Stimulated activated naive B cell treated with anti-CD40 and anti-IgM and Interleukin-4, amounts not matched to agents 10 μg/mL and 1 μg/mL and 100 μg/mL, for 72 hours (primary cell): ENCODE measurements at regions not wholly inside any gene's neighbourhood (a gene's known extent, or its start where the extent isn't known, plus 50 kb on each side); places are given as distances from the start of the nearest gene placed in this dataset.

Experiments
- ATAC-seq, 2 donors: fragments of 150-1000 bp; cut with Tn5 transposase; replicated peaks; 2 replicates each; pipeline ENCODE4 v1.10.0; 2021; ENCODE audit warnings: moderate library complexity in 1 of 2
- DNase-seq: peaks from one replicate; pipeline ENCODE4 v3.0.0; 2021
- H3K27ac Mint-ChIP-seq: one replicate; pipeline ENCODE4 v1.8.0; 2022; ENCODE audit warnings: mild to moderate bottlenecking, mixed read lengths
- H3K27me3 Mint-ChIP-seq, 2 donors: one replicate each; pipeline ENCODE4 v1.8.0; 2022; ENCODE audit warnings: mixed read lengths in 2 of 2
- H3K36me3 Mint-ChIP-seq, 2 donors: one replicate each; pipeline ENCODE4 v1.8.0; 2022; ENCODE audit warnings: mixed read lengths in 2 of 2, mild to moderate bottlenecking in 1 of 2
- H3K4me1 Mint-ChIP-seq, 2 donors: one replicate each; pipeline ENCODE4 v1.8.0; 2022; ENCODE audit warnings: mixed read lengths in 2 of 2, mild to moderate bottlenecking in 1 of 2
- H3K4me3 Mint-ChIP-seq, 2 donors: one replicate each; pipeline ENCODE4 v1.8.0; 2022; ENCODE audit warnings: mild to moderate bottlenecking in 2 of 2, mixed read lengths in 2 of 2, moderate library complexity in 1 of 2
- H3K9me3 Mint-ChIP-seq, 2 donors: one replicate each; pipeline ENCODE4 v1.8.0; 2022; ENCODE audit warnings: mixed read lengths in 2 of 2, mild to moderate bottlenecking in 1 of 2

- Mint-ChIP-seq H3K36me3 (no peaks in the 10 kb centered on the region), H3K9me3 (peaks cover 0 to 5% of the 10 kb centered on the region in 2 donors), H3K27me3 (no peaks in the 10 kb centered on the region), H3K4me1 (no peaks in the 10 kb centered on the region), H3K27ac (no peak overlapping the region), H3K4me3 (no peak overlapping the region)
- no peak for DNase-seq
- ATAC-seq: no peak
These were observed 708.5 kb upstream of the ID4 start for GRCh38 chr6:19128701-19129100.

- no peaks in the 10 kb centered on the region for H3K27me3 Mint-ChIP-seq
- no peaks in the 10 kb centered on the region for H3K4me1 Mint-ChIP-seq
- DNase-seq (no peak), ATAC-seq (no peak)
- no peaks in the 10 kb centered on the region for H3K36me3 Mint-ChIP-seq
- H3K9me3 Mint-ChIP-seq: peaks cover 3 to 4% of the 10 kb centered on the region in 2 donors
- H3K4me3 Mint-ChIP-seq: no peak overlapping the region
- H3K27ac Mint-ChIP-seq: no peak overlapping the region
These were observed 701.5 kb upstream of the ID4 start for GRCh38 chr6:19135706-19136105.

GRCh38 chr6:19137505-19137904, 699.7 kb upstream of the ID4 start:
- Mint-ChIP-seq H3K27ac (no peak overlapping the region), H3K4me3 (no peak overlapping the region), H3K27me3 (no peaks in the 10 kb centered on the region), H3K9me3 (peaks cover 0 to 4% of the 10 kb centered on the region in 2 donors), H3K4me1 (no peaks in the 10 kb centered on the region), H3K36me3 (no peaks in the 10 kb centered on the region)
- ATAC-seq: no peak
- DNase-seq: no peak

GRCh38 chr6:19142275-19142674, 694.9 kb upstream of the ID4 start:
- Mint-ChIP-seq H3K4me1 (no peaks in the 10 kb centered on the region), H3K27me3 (no peaks in the 10 kb centered on the region), H3K36me3 (no peaks in the 10 kb centered on the region), H3K4me3 (no peak overlapping the region), H3K9me3 (peaks cover 0 to 3% of the 10 kb centered on the region in 2 donors), H3K27ac (no peak overlapping the region)
- DNase-seq (no peak), ATAC-seq (no peak)

- no peak overlapping the region for H3K27ac Mint-ChIP-seq
- ATAC-seq (no peak), DNase-seq (no peak)
- H3K27me3 Mint-ChIP-seq: no peaks in the 10 kb centered on the region
- H3K36me3 Mint-ChIP-seq: no peaks in the 10 kb centered on the region
- H3K4me3 Mint-ChIP-seq: no peak overlapping the region
- no peaks in the 10 kb centered on the region for H3K4me1 Mint-ChIP-seq
- peaks cover 4 to 6% of the 10 kb centered on the region in 2 donors for H3K9me3 Mint-ChIP-seq
These were observed 686.9 kb upstream of the ID4 start for GRCh38 chr6:19150307-19150706.

GRCh38 chr6:19153270-19153980, 683.7 kb upstream of the ID4 start:
- ATAC-seq (no peak), DNase-seq (no peak)
- no peaks in the 10 kb centered on the region for H3K4me1 Mint-ChIP-seq
- H3K9me3 Mint-ChIP-seq: peaks cover 4 to 6% of the 10 kb centered on the region in 2 donors
- H3K27ac Mint-ChIP-seq: no peak overlapping the region
- H3K4me3 Mint-ChIP-seq: no peak overlapping the region
- H3K36me3 Mint-ChIP-seq: no peaks in the 10 kb centered on the region
- no peaks in the 10 kb centered on the region for H3K27me3 Mint-ChIP-seq

GRCh38 chr6:19153981-19154295, 683.2 kb upstream of the ID4 start:
- H3K4me3 Mint-ChIP-seq: no peak overlapping the region
- DNase-seq (no peak), ATAC-seq (no peak)
- no peaks in the 10 kb centered on the region for H3K4me1 Mint-ChIP-seq
- peaks cover 4 to 6% of the 10 kb centered on the region in 2 donors for H3K9me3 Mint-ChIP-seq
- no peaks in the 10 kb centered on the region for H3K36me3 Mint-ChIP-seq
- H3K27me3 Mint-ChIP-seq: no peaks in the 10 kb centered on the region
- H3K27ac Mint-ChIP-seq: no peak overlapping the region

- H3K4me3 Mint-ChIP-seq: no peak overlapping the region
- H3K36me3 Mint-ChIP-seq: no peaks in the 10 kb centered on the region
- H3K27me3 Mint-ChIP-seq: no peaks in the 10 kb centered on the region
- H3K4me1 Mint-ChIP-seq: no peaks in the 10 kb centered on the region
- H3K27ac Mint-ChIP-seq: no peak overlapping the region
- ATAC-seq (no peak), DNase-seq (no peak)
- H3K9me3 Mint-ChIP-seq: peaks cover 4 to 6% of the 10 kb centered on the region in 2 donors
These were observed 680.7 kb upstream of the ID4 start for GRCh38 chr6:19156443-19156842.

- Mint-ChIP-seq H3K4me1 (no peaks in the 10 kb centered on the region), H3K36me3 (no peaks in the 10 kb centered on the region), H3K4me3 (no peak overlapping the region), H3K9me3 (peaks cover 3 to 4% of the 10 kb centered on the region in 2 donors), H3K27ac (no peak overlapping the region), H3K27me3 (no peaks in the 10 kb centered on the region)
- ATAC-seq: no peak
- no peak for DNase-seq
These were observed 679.7 kb upstream of the ID4 start for GRCh38 chr6:19157486-19157885.

- no peak for DNase-seq
- Mint-ChIP-seq H3K4me1 (no peaks in the 10 kb centered on the region), H3K27me3 (no peaks in the 10 kb centered on the region), H3K27ac (no peak overlapping the region), H3K9me3 (no peaks in the 10 kb centered on the region), H3K36me3 (no peaks in the 10 kb centered on the region), H3K4me3 (no peak overlapping the region)
- no peak for ATAC-seq
These were observed 678.6 kb upstream of the ID4 start for GRCh38 chr6:19158586-19158985.

GRCh38 chr6:19159089-19159488, 678.1 kb upstream of the ID4 start:
- Mint-ChIP-seq H3K27me3 (no peaks in the 10 kb centered on the region), H3K4me1 (no peaks in the 10 kb centered on the region), H3K36me3 (no peaks in the 10 kb centered on the region), H3K27ac (no peak overlapping the region), H3K4me3 (no peak overlapping the region), H3K9me3 (no peaks in the 10 kb centered on the region)
- DNase-seq (no peak), ATAC-seq (no peak)

- Mint-ChIP-seq H3K4me1 (no peaks in the 10 kb centered on the region), H3K36me3 (no peaks in the 10 kb centered on the region), H3K4me3 (no peak overlapping the region), H3K27me3 (no peaks in the 10 kb centered on the region), H3K9me3 (no peaks in the 10 kb centered on the region), H3K27ac (no peak overlapping the region)
- ATAC-seq (no peak), DNase-seq (no peak)
These were observed 677.6 kb upstream of the ID4 start for GRCh38 chr6:19159561-19159960.

- Mint-ChIP-seq H3K27me3 (no peaks in the 10 kb centered on the region), H3K4me3 (no peak overlapping the region), H3K4me1 (no peaks in the 10 kb centered on the region), H3K36me3 (no peaks in the 10 kb centered on the region), H3K9me3 (no peaks in the 10 kb centered on the region), H3K27ac (no peak overlapping the region)
- no peak for DNase-seq
- ATAC-seq: no peak
These were observed 677.0 kb upstream of the ID4 start for GRCh38 chr6:19160081-19160730.

- Mint-ChIP-seq H3K36me3 (no peaks in the 10 kb centered on the region), H3K9me3 (peaks cover 0 to 1% of the 10 kb centered on the region in 2 donors), H3K27me3 (no peaks in the 10 kb centered on the region), H3K27ac (no peak overlapping the region), H3K4me1 (no peaks in the 10 kb centered on the region), H3K4me3 (no peak overlapping the region)
- DNase-seq (no peak), ATAC-seq (no peak)
These were observed 669.9 kb upstream of the ID4 start for GRCh38 chr6:19167251-19167650.

- Mint-ChIP-seq H3K27me3 (no peaks in the 10 kb centered on the region), H3K27ac (no peak overlapping the region), H3K4me3 (no peak overlapping the region), H3K36me3 (no peaks in the 10 kb centered on the region), H3K9me3 (peaks cover 3 to 4% of the 10 kb centered on the region in 2 donors), H3K4me1 (no peaks in the 10 kb centered on the region)
- DNase-seq: no peak
- no peak for ATAC-seq
These were observed 667.8 kb upstream of the ID4 start for GRCh38 chr6:19169366-19169765.
